ENCODE measurements at regions not wholly inside any gene's neighbourhood (a gene's known extent, or its start where the extent isn't known, plus 50 kb on each side); places are given as distances from the start of the nearest gene placed in this dataset.
"Not testable (repeated sequence)": the region's sequence is repeated elsewhere in the genome, so short reads cannot be mapped to it uniquely, and the experiment has no call there.

GRCh38 chr5:143908959-143909358 lies 97.0 kb downstream of the HMHB1 start:
- no peak for FAIRE-seq

GRCh38 chr5:143913008-143913752 lies 101.2 kb downstream of the HMHB1 start:
- FAIRE-seq = no peak

DNA sequence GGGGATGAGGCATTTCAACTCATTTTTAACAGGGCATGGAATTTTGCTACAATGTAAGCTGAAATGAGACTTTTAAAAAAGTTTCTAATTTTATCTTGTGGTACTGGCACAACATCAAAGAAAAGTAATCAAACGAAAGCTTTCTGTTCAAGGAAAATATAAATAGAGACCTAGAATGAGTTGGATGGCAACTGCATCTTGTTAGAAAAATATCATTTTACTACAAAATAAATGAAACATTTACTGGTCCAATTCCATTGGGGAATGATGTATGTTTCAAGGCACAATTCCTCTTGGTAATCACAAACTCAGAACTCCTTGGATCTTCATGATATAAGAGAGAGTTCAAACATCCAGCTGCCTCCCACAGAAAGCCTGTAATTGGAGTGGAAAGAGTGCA lies 102.8 kb downstream of the HMHB1 start:
- FAIRE-seq = no peak

GRCh38 chr5:143916451-143916850 lies 104.5 kb downstream of the HMHB1 start:
- FAIRE-seq = no peak

DNA sequence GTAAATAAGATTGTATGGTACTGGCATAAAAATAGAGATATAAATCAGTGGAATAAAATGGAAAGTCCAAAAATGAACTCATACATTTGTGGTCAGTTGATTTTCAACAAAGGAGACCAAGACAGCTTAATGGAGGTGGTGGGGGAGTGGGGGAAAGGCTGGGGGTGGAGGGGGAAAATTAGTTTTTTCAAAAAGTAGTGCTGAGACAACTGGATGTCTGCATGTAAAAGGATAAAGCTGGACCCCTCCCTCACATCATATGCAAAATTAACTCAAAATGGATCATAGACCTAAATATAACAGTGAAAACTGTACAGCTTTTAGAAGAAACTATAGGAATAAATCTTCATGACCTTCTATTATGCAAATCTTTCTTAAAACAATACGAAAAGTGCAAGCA lies 107.0 kb downstream of the HMHB1 start:
- FAIRE-seq = no peak

DNA sequence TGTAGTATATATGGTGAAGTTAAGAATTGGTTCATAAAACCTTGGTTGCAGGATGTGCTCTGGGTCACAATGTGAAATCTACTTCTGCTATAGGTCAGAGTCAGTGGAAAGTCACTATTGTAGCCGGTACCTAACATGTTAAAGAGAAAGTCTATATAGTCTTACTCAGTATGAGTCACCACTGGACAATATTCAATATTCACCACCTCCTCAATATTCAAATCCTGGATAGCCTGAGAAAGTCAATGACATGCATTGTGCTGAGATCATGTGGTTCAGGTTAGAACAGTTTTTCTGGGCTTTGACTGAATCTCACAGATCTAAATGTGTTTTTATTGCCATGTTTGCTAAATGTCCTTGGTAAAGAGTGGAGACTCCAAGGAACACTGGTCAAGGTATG lies 108.8 kb downstream of the HMHB1 start:
- FAIRE-seq = no peak

GRCh38 chr5:143921525-143922311 lies 109.8 kb downstream of the HMHB1 start:
- FAIRE-seq = no peak

DNA sequence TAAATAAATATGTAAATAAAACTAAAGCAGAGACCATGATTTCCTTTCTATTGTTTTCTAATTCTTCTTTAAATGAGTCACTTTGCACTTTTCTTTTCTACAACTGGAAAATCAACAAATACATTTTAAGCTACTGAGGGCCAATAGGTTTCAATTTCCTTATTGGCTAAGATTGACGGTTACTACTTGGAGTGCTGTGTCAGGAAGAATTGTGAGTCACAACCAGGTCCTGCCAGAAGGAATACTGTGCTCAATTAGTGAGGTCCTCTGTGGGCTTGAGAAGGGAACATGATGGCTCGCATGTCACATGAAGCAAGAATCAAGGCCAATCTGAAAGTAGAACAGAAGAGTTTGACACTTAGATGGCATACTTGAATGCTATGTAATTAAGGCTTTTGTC lies 110.8 kb downstream of the HMHB1 start:
- FAIRE-seq = no peak

DNA sequence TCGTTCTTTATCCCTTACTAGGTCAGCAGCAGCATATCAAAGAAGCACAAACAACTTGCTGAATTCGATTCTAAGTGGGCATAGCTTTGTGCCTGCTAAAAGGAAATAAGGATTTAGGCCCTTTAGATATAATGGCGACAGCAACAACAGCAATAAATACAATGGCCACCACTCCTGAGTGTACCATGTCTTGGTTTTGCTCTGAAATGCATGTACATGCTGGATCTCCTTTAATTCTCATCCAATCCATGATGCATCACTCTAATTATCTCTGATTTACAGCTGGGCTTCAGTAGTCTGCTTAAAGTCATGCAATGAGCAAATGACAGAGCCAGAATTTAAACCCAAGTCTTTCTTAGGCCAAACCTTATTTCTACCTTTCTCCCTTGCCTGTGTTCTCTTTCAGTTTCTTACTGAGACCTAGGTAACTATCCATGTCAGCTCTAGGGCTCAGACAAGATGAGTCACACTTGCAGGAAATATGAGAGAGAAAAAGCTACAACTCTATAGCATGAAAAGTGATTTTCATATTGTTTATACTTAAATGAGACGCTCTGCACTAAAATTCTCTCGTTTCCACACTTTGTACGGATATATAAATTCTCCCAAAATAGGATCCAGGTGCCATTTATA lies 111.8 kb downstream of the HMHB1 start:
- FAIRE-seq = no peak

GRCh38 chr5:143924311-143924978 lies 112.5 kb downstream of the HMHB1 start:
- FAIRE-seq = no peak

DNA sequence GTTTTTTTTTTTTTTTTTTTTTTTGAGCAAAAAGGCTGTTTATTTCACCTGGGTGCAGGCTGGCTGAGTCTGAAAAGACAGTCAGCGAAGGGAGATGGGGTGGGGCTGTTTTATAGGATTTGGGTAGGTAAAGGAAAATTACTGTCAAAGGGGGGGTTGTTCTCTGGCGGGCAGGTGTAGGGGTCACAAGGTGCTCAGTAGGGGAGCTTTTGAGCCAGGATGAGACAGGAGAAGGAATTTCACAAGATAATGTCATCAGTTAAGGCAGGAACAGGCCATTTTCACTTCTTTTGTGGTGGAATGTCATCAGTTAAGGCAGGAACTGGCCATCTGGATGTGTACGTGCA lies 113.0 kb downstream of the HMHB1 start:
- FAIRE-seq = not testable (repeated sequence)

- FAIRE-seq = no peak
Observed at GRCh38 chr5:143929486-143929885, 117.5 kb downstream of the HMHB1 start.

DNA sequence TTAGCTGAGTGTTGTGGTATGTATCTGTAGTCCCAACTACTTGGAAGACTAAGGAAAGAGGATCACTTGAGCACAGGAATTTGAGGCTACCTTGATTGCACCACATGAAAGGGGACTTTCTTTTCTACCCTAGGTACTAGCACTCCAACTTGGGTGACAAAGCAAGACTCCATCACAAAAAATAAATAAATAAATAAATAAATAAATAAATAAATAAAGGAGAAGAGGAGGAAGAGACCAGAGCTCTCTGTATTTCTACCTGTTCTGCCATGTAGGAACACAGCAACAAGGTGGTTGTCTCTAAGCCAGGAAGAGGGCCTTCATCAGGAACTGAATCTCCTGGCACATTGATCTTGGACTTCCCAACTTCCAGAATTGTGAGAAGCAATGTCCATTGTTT lies 118.6 kb downstream of the HMHB1 start:
- no peak for FAIRE-seq

GRCh38 chr5:143931476-143931875 lies 119.5 kb downstream of the HMHB1 start:
- no peak for FAIRE-seq

DNA sequence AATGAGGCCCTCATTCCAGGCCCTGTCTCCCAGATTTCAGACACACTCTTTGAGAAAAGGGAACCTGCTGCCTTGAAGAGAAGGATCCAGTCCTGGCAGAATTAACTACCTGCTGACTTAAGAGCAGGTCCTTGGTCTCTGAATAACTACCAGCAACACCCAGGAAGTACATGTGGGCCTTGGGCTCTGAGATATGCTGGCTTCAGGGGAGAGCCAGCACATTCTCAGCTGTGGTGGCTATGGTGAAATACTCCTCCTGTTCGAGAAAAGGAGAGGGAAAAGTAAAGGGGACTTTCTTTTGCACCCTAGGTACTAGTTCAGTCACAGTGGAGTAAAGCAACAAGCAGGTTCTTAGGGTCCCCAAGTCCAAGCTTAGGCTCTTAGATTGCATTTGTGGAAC lies 120.0 kb downstream of the HMHB1 start:
- FAIRE-seq = no peak

GRCh38 chr5:143932584-143932983 lies 120.6 kb downstream of the HMHB1 start:
- no peak for FAIRE-seq

DNA sequence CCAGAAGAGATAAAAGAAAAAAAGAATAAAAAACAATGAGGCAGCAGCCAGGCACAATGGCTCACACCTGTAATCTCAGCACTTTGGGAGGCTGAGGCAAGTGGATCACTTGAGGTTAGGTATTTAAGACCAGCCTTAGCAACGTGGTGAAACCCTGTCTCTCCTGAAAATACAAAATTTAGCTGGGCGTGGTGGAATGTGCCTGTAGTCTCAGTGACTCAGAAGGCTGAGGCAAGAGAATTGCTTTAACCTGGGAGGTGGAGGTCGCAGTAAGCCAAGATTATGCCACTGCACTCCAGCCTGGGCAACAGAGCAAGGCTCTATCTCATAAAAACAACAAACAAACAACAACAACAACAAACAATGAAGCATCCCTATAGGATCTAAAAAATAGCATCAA lies 121.5 kb downstream of the HMHB1 start:
- no peak for FAIRE-seq

GRCh38 chr5:143934821-143935220 lies 122.9 kb downstream of the HMHB1 start:
- FAIRE-seq = no peak

DNA sequence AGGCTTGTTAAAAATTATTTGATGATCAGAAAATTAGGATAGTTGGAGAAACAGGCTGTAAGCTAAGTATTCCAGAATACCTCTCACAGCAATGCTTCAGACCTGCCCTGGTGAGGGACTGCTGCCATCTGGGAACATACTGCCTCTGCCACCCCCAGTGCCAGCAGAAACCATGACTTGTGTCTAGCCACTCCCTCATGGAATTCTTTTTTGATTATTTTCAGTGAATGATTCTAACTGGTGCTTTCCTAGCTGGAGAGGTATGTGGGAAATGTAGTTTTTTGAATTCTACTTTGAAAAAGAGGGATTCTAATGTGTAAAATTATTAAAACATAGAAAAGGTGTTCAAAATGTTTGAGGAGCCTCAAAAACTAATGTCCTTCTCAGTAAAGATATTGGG lies 126.3 kb downstream of the HMHB1 start:
- no peak for FAIRE-seq

DNA sequence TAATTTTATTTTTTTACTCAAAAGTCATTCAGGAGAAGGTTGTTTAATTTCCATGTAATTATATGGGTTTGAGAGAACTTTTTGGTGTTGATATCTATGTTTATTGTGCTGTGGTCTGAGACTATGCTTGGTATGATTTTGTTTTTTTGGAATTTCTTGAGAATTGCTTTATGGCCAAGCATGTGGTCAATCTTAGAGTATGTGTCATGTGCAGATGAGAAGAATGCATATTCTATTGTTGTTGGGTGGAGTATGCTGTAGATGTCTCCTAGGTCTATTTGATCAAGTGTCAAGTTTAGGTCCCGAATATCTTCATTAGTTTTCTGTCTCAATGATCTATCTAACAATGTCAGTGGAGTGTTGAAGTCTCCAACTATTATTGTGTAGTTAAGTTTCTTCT lies 134.9 kb downstream of the HMHB1 start:
- no peak for FAIRE-seq

DNA sequence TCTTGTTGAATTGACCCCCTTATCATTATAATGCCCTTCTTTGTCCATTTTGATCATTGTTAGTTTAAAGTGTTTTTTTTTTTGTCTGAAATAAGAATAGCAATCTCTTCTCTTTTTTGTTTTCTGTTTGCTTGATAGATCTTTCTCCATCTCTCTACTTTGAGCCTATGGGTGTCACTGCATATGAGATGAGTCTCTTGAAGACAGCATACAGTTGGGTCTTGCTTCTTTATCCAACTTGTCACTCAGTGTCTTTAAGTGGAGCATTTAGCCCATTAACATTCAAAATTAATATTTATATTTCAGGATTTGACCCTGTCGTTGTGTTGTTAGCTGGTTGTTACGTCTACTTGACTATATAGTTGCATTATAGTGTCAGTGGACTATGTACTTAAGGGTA lies 135.4 kb downstream of the HMHB1 start:
- FAIRE-seq = no peak

DNA sequence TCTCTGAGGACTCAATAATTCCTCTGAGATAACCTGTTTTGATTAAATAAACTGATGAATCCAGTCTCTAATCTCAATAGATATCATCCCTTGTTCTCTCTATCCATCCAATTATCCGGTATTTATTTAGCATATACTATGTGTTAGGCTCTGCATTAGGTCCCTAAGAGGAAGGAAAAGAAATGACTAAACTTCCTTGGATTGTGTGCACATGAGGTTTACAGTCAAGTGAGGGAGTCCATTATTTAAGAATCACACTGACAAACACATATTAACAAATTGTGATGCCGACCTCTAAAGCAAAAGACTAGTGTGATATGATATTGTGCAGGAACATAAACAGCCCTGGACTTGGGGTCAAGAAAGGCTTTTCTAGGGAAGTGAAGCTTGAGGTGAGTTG lies 140.8 kb downstream of the HMHB1 start:
- FAIRE-seq = no peak

- FAIRE-seq = no peak
Observed at GRCh38 chr5:143953851-143954250, 141.9 kb downstream of the HMHB1 start.

- no peak for FAIRE-seq
Observed at GRCh38 chr5:143955141-143955540, 143.2 kb downstream of the HMHB1 start.

All from endometrium (tissue), 2 donors.